Stimulated activated CD4-positive, alpha-beta T cell treated with anti-CD3 and anti-CD28 coated beads, Interleukin-1b, Interleukin-23, amount 100 ng/mL, for 48 hours (primary cell): ENCODE measurements at regions not wholly inside any gene's neighbourhood (a gene's known extent, or its start where the extent isn't known, plus 50 kb on each side); places are given as distances from the start of the nearest gene placed in this dataset.

Source experiments
- DNase-seq: peaks from one replicate; pipeline ENCODE4 v3.0.0-alpha.2; 2020

DNA sequence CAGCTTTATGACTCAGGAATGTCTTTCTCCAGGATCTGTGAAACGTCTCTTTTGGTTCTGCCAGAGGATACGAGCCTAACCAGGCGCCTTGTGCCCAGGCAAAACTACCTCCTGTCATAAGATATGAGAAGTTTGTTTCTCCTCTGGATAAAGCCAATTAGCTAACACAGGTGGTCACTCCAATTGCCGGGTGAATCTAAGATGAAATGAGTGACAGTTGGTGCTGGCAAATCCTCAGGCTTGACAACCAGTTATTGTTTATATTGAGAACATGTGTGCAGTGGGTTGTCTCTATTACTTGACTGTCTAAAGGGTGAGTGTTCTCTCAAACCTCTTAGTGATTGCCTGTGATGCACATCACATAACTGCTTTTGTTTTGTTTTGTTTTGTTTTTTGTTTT, 449.1 kb downstream of the XPNPEP1 start:
- no peak for DNase-seq

DNA sequence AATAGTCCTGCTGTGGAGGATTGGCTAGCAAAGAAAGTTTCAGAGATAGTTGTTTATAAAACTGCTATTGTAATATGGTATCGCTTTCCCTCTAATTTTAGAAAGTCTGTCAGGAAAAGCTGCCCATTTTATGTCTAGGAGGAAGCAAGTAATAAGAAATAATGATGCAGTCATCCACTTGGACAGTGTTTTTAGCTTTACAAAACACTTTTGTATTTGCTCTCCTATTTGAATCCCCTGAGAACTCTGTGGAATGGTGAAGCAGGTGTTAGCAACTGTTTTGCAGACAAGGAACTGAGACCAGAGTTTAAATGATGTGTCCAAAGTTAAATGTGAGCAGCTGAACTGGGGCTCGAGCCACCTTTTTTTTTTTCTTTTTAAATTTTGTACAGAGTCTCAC, 455.8 kb downstream of the XPNPEP1 start:
- no peak for DNase-seq

DNA sequence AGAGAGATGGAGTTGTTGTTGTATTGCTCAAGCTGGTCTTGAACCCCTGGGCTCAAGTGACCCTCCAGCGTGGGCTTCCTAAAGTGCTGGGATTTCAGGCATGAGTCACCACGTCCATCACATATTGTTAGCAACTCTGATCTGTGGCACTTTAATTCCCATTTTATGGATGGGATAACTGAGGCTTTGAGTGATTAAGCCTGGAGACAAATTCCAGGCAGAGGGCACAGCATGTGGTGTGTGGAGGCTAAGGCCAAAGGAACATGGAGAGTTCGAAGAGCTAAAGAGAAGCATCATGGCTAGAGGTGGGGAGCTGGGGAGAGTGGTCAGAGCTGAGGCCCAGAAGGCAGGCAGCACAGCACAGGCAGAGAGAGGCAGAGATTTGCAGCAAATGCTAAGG, 458.4 kb downstream of the XPNPEP1 start:
- DNase-seq = no peak

DNA sequence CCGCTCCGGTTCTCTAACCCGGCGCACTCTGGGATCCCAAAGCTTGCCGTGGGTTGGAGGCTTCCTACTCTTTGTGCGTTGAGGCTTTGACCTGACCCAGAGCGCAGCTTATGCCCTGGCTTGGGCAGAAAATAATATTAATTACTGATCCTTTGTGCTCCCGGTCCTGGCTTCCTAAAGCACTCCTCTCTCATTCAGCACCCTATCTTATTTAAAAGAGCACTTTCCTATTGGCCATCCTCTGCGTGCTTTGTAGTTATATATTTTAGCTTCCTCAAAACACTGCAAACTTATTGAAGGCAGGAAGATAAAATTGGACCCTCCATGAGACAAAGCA, 466.0 kb downstream of the XPNPEP1 start:
- DNase-seq = no peak

DNA sequence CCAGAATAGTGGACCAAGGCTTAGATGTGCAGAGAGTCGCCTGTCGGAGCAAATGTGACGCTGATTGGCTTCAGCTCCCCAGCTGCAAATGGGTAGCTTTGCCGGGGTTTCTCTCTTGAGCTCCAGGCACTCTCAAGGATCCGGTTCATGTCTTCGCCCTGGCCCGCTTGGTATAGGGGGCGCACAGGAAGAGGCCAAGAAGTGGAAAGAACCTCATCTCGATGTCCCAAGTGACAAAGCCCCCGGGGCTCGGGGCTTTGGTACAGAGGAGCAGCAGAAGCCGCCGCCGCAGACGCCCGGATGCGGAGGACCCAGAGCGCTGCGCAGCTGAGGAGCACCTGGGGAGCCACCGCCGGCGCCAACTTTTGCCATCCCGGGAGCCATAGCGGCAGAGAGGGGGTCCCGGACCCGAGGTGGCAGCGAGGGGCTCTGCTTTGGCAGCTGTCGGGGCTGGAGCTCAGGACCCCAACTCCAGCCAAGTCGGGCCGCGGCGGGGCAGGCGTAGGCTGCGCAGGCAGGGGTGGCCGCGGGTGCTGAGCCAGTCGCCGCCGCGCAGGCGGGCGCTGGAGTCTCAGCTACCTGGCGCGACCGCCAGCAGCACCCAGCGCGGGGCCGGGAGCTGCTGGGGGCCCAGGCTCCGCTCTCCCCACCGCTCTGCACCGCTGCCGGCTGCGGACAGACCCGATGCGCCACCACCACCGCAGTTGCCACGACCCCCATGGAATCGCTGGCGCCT, 466.6 kb downstream of the XPNPEP1 start:
- no peak for DNase-seq

DNA sequence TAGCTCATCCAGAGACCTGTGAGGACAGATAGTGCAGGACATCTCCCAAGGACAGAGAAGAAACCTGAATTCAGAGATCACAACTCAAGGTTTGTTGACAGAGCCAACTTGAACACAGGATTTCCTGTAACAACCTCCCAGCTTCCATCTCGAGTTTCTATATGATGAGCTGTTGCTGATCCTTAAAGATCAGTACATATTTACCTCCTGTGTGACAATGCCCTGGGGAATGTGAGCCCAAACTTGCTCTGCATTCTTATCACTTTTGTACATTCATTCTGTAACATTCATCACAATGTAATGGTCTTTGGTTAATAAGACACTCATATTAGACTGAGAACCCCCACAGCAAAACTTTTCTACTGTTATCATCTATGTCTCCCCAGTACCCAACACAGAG, 468.6 kb downstream of the XPNPEP1 start:
- no peak for DNase-seq

DNA sequence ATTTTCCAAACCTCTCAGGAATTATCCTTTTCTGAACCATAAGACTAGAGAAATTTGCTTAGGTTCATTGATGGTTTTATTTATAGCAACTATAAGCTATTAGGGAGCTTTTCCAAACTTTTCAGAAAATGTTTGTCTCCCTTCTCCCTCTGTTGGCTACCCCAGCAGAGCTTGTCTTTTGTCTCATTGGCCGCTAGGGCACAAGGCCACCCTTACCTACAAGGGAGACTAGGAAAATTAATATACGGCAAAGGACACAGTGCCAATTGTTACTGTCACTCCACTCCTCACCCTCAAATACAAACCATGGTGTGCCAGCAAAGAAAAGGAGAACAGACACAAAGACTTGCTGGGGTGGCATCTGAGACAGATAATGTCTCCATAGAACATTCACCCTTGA, 471.4 kb downstream of the XPNPEP1 start:
- no peak for DNase-seq

DNA sequence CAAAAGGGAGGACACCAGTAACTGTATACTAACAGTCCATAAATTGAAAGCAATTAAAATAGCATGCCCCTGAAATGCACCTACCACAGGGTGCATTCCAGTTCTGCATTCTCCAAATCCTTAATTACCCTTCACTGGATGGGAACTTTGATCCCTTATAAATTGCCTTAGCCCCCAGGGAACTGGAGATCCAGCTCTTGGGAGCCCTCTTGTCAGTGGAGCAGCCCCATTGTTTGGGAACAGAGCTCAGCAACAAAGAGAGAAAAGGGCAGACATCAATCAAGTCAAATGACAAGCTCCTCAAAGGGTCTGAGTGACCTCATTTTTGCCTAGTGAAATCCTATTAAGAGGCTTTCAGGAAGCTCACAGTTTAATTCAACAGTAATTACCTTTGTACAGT, 472.6 kb downstream of the XPNPEP1 start:
- DNase-seq = no peak

DNA sequence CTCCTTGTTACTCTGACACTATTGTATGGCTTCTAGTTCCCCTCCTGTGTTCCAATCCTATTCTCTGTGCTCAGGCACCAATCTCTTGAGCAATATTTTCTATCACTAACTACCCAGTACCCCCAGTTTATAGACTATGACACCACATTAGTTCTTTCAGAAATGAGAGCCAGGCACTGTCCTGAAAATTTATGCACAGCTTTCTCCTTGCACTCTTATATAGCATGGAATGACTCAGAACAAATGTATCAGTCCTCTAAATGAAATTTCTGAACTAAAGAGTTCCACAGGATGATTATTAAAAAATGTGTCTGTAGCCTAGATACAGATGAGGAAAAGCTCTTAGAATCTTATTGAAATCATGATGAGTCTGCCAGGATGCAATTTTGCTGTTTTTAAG, 489.9 kb downstream of the XPNPEP1 start:
- DNase-seq = no peak

DNA sequence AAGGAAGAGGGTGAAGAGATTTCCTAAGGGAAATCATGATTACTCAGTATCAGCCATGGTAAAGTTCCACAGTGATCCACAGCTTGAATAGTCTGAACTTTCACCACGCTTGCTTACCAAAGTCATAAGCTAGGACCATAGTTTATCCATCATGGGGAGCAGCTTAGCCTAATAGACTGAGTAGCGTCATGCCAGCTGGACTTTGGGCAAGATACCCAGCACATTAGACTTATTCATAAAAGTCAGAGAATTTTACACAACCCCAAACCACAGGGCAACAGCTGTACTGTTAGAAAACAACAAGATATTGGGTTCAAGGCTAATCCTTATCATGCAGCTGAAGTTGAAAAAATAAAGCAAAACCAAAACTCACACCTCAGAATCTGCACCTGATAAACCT, 491.0 kb downstream of the XPNPEP1 start:
- DNase-seq = no peak

DNA sequence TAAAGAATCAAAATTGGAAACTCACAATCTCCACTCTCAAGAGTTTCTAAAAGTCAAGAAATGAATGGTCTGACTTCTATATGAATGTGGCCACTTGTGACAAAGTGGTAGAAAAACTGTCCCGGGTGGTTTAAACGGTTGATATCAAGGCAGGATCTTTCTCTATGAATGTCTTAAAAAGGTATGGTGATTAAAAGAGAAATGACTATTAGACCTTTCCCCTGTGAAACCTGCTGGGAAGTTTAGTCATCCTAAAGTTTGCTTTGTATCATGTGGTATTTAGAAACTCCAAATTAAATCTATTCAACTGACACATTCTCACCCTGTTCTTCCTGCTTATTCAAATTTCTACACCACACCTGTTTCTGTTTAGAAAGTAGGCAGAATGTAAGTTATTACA, 492.5 kb downstream of the XPNPEP1 start:
- no peak for DNase-seq

DNA sequence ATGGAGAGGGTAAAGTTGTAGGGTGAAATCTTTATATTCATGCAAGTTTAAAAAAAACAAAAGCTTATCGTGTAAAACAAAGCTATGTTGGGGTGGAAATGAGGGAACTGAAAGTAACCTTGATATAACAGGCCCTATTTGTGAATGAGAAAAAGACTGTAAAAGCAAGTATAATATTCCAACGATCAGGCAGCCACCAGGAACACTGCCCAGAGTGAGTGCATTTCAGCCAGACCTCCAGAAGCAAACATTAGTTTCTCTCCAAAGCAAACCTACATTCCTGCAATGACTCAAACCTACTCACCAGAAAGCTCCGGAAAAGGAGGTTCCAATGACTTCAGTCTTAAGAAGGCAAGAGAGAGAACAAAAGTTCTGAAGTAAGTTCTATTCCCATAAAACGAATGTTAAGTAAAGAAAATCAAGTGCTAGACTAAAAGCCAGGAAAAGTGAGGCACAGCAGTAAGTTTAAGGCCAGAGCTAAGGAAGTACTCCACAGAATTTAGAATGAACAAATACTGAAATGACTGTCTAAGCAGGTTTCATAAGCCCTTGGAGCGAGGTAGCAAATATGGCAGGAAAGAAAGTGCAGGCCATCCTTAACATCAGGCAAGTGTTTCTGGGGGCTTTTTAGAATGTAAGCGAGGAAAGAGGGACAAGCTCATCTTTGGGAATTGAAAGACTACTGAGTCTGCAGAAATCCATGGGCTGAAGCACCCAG, 493.1 kb downstream of the XPNPEP1 start:
- DNase-seq = no peak

DNA sequence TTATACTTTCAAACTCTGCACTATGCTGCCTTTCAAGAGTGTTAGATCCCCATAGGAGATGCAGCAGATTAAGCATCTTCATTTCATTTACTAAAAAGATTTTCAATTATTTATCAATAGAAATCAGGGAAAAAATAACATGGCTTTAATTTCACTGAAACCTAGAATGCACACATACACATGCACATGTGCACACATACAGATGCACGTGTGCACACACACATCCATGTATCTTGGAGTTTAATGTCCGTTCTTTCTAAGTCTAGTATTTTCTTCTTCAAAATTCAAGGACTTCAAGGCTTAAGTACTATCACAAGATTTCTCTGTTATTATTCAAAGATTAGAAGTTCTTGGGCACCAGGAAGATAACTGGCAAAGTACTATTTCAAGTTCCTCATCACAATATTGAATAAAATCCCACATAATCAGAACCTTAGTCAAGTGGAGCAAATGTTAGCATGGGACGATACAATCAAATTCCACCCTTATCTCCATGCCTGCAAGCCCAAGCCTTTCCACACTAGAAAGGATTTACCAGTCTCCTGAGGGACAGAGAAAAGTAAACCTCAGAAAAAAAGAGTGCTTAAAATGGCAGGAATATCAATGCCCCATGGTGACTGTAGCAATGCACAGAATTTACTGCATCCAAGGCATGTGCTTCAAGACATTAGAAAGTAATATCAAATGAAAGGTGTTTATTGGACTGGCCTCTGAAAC, 494.4 kb downstream of the XPNPEP1 start:
- no peak for DNase-seq

DNA sequence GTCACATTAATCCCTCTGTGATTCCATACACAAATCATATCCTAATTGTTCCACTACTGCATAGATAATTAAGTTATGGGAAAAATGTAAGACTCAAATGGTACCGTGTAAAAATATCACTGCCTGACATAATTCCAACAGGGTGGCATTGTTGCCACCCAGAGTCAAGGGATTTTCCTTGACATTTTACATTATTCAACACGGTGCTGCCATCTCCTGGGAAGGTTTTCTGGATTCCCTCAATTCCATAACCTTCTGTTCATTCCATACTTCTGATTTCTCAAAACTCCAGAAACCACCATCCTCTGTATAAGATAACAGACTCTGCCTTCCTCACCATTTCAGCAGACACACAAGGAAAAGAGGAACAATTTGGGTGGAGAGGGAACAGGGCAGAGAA, 495.9 kb downstream of the XPNPEP1 start:
- no peak for DNase-seq

DNA sequence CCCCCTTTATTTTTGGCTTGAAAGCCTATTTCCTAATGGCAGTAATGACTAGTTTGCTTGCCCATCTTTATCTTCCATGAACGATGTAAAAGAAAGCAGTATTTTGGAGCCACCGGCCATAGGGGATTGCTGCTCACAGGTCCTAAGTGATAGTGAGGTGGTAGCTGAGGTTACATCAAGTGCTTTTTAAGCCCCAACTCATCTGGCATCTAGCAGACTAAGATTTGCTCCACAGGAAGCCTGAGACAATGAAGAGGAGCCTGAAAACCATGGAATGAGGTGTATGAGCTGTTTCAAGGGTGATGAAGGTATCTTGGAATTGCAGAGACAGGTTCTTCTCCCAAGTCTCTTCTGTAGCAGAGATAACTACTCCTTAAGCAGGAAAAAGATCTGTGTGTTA, 496.3 kb downstream of the XPNPEP1 start:
- no peak for DNase-seq

DNA sequence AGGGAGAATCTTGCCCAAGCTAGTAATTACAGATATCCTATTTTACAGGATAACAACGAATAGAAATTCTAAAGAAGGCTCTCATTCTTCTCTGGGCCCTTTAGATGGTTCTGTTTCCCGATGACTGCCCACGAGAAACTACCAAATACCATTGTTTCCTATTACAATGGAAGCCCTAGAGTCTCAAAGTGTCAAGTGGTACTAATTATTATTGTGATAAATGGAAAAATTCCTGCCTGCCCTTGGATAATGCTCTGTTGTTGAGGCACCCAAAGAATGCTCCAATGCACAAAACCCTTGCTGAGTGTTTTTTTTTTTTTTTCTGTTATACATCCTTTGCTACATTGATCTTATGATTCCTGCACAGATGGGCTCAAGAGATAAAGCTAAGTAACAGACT, 504.5 kb downstream of the XPNPEP1 start:
- no peak for DNase-seq

DNA sequence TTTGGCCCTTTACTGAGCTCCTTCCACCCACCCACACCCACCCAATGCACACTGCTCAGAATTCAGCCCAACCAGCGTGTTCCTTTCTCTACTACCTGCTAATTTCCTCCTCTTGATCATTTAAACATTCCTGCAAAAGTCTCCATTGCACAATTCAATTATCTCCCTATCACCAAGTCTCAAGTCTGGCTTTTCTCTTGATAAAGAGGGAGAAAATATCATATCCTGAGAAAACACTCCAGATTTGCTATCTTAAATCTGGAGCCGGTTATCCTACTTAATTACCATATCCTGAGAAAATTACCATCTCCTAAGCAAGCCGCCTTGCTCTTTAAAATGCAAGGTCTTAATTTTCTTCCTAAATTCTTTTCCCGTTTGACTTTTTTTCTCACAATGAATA, 505.5 kb downstream of the XPNPEP1 start:
- no peak for DNase-seq

DNA sequence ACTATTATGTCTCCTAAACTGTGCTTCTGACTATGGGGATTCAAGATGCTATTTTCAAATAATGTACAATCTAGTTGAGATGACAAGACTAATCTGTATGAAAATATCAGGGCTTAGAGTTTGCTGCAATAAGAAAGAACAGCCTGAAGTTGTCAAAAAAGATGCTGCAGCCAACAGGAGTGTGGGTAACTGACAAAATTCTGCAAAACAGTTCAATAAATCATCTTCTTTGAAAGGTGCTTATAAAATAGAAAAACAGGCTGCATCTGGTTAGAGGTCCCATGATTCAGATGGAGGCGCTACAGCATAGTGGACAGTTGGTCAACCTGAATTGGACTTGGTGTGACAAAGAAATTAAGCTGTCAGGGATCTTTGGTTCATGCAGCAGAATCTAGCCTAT, 511.0 kb downstream of the XPNPEP1 start:
- no peak for DNase-seq

DNA sequence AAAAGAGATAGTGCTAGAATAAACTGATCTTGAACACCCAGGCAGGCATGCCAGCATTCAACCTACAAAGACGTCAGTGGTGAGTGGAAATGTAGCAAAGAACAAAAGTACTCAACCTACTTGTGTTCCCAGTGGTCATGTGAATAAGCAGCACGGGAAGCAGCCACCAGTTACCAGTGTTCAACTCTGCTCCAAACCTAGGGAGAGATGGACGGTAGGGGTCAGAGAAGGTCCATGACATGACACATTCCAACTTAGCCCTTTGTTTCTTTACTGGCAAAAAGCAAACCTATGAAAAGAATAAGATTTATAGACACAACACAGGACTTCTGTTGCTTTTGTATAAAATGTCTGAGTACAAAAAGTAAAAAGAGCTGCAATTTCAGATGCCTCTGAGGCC, 511.4 kb downstream of the XPNPEP1 start:
- DNase-seq = no peak

DNA sequence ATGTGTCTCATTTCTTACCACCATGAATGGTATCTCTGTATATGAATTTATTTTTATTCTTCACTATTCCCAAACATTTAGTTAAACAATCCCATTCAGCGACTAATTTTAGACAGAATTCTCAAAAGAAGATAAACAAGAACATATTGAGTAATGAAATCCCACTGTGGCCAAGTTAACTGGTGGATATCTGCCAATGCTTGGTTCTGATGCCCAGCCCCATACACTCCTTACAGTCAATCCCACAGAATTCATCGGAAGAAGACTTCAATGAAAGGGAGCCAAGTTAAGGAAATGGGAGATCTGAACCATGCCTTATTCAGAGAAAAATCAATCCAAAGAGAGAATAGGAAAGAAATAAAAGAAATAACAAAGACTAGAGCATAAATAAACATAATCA, 518.0 kb downstream of the XPNPEP1 start:
- DNase-seq = no peak

DNA sequence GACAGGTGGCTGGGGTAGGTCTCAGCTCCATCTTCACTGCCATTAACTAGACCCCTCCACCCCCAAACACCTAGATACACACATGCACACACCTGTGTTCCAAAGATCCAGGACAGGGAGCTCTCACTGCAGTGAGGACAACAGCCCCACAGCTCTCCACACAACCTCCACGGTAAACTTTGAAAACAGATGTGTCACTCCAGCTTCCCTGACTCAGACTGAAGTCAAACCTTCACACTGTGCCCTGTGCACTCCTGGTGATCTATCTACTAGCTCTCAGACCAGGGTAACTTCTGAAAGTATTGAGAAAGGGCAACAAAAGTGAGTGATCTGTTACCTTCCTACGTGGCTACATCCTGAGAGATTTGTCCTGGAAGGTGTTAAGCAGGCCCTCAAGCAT, 519.8 kb downstream of the XPNPEP1 start:
- no peak for DNase-seq

DNA sequence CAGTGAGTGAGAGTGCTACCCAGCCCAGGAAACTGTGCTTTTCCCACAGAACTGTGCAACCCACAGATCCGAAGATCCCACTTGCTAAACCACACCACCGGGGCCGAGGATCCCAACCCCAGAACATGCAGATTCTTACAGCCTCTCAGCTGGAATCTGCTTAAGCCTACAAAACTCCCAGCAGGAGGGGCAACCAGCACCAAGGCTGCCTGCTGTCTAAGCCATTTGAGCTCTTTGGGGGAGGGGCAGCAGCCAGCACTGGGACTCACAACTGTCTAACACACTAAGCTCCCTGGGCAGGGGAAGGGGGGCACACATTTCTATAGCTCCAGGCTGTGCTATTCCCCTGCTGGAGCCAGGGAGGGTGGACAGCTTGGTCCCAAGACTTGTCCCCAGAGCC, 529.9 kb downstream of the XPNPEP1 start:
- no peak for DNase-seq

DNA sequence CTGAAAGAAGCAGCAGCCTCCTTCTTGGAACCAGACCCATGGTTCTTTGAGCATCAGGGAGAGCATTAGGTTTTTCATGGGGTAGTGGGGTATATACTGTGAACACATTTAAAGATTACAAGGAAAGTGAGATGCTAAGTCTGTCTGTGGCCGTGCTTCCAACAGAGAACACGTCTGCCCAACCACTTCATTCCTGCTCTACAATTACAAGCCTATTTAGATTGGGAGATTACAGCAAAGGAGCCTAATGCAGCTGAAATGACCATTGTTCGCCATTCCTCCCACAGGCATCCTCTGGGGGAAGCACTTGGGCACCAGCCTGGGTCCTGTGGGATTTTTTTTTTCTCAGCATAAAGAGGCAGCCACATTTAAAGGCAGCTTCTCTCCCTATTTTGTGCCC, 536.4 kb downstream of the XPNPEP1 start:
- DNase-seq = no peak

DNA sequence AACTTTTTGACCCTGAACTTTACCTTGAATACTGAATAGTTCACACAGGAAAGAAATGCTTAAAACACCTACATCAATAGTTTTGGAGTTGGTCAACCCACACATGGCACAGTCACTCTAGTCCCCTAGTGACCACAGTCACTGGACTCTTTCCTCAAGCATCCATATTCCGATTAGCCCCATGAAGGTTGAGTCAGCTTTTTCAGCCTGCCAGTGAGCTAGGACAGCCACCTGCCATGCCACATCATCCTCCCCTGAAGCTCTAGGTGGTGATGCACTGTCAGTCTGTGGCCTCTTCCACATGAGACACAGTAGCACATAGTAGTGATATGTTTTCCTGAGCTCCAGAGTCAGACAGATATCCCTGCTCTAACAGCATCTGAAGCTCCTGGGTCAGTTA, 537.2 kb downstream of the XPNPEP1 start:
- no peak for DNase-seq
